ENCODE measurements at regions not wholly inside any gene's neighbourhood (a gene's known extent, or its start where the extent isn't known, plus 50 kb on each side); places are given as distances from the start of the nearest gene placed in this dataset.

DNA sequence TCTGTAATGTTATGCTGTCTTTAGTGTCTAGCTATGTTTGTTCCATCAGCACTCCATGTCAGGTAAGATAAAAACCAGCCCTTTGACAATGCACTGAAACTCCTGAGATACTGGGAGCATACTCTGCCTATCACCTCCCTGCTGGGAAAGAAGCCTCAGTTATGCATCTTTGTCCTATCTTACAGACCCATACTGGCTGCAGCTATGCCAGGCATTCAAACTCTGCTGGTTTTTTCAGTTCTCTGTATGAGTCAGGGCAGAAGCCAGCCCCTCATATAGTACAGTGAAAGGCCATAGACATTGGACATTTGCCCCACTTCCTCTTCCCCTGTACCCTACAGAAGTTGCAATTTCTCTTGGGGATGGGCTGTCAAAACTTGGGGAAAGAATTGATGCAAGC lies 181.1 kb upstream of the RGPD4 start:
- no peak for ATAC-seq (replicated peaks)
- H3K27me3 Mint-ChIP-seq = peaks cover 4% of the 10 kb centered on the region
- no peaks in the 10 kb centered on the region for H3K36me3 Mint-ChIP-seq (ENCODE audit: low read depth)
- H3K4me3 Mint-ChIP-seq = no peak overlapping the region
- H3K27ac Mint-ChIP-seq = no peak overlapping the region
- no peaks in the 10 kb centered on the region for H3K4me1 Mint-ChIP-seq
- H3K9me3 Mint-ChIP-seq = peaks cover 10% of the 10 kb centered on the region

- H3K4me1 Mint-ChIP-seq = no peaks in the 10 kb centered on the region
- H3K4me3 Mint-ChIP-seq = no peak overlapping the region
- no peaks in the 10 kb centered on the region for H3K36me3 Mint-ChIP-seq (ENCODE audit: low read depth)
- peaks cover 4% of the 10 kb centered on the region for H3K27me3 Mint-ChIP-seq
- peaks cover 9% of the 10 kb centered on the region for H3K9me3 Mint-ChIP-seq
- H3K27ac Mint-ChIP-seq = no peak overlapping the region
- ATAC-seq (replicated peaks) = no peak
Observed at GRCh38 chr2:107648781-107649404, 177.8 kb upstream of the RGPD4 start.

GRCh38 chr2:107657049-107657448 lies 169.6 kb upstream of the RGPD4 start:
- H3K27ac Mint-ChIP-seq = no peak overlapping the region
- ATAC-seq (replicated peaks) = no peak
- no peaks in the 10 kb centered on the region for H3K27me3 Mint-ChIP-seq
- H3K4me1 Mint-ChIP-seq = no peaks in the 10 kb centered on the region
- H3K4me3 Mint-ChIP-seq = no peak overlapping the region
- no peaks in the 10 kb centered on the region for H3K9me3 Mint-ChIP-seq
- no peaks in the 10 kb centered on the region for H3K36me3 Mint-ChIP-seq (ENCODE audit: low read depth)

- H3K4me3 Mint-ChIP-seq = no peak overlapping the region
- no peaks in the 10 kb centered on the region for H3K4me1 Mint-ChIP-seq
- no peaks in the 10 kb centered on the region for H3K36me3 Mint-ChIP-seq (ENCODE audit: low read depth)
- H3K9me3 Mint-ChIP-seq = no peaks in the 10 kb centered on the region
- no peak overlapping the region for H3K27ac Mint-ChIP-seq
- ATAC-seq (replicated peaks) = no peak
- H3K27me3 Mint-ChIP-seq = no peaks in the 10 kb centered on the region
Observed at GRCh38 chr2:107663632-107664031, 163.1 kb upstream of the RGPD4 start.

DNA sequence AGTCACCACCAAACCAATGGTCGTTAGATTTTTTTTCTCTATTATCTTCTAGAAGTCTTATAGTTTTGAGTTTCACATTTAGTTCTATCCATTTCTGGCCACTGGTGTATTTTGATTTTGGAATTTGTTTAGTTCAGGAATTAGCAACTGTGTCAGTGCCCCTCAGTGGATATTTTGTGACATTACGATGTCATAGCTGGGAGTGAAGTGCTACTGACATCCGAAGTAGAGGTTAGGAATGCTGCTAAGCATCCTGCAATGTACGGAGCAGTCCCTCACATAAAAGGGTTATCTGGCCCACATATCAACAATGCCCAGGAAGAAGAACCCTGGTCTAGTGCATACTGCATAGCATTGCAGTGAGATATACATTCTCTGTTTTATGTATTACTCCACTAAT lies 157.4 kb upstream of the RGPD4 start:
- no peaks in the 10 kb centered on the region for H3K36me3 Mint-ChIP-seq (ENCODE audit: low read depth)
- no peaks in the 10 kb centered on the region for H3K4me1 Mint-ChIP-seq
- ATAC-seq (replicated peaks) = no peak
- no peaks in the 10 kb centered on the region for H3K27me3 Mint-ChIP-seq
- no peak overlapping the region for H3K27ac Mint-ChIP-seq
- H3K9me3 Mint-ChIP-seq = peaks cover 12% of the 10 kb centered on the region
- H3K4me3 Mint-ChIP-seq = no peak overlapping the region

DNA sequence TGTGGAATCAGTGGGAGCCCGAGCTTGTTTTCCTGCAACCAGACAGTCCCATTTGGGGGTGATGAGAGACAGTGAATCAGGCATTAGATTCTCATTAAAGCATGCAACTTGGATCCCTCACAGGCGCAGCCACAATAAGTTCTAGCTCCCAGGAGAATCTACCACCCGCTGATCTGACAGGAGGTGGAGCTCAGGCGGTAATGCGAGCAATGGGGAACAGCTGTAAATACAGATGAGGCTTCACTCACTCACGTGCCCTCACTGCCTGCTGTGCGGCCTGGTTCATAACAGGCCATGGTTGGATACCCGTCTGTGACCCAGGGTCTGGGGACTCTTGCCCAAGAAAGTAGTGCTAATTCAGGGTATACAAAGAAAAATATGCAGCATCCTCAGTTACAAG lies 144.8 kb upstream of the RGPD4 start:
- peaks cover 4% of the 10 kb centered on the region for H3K9me3 Mint-ChIP-seq
- no peaks in the 10 kb centered on the region for H3K27me3 Mint-ChIP-seq
- H3K27ac Mint-ChIP-seq = no peak overlapping the region
- H3K4me1 Mint-ChIP-seq = no peaks in the 10 kb centered on the region
- no peak overlapping the region for H3K4me3 Mint-ChIP-seq
- H3K36me3 Mint-ChIP-seq (ENCODE audit: low read depth) = no peaks in the 10 kb centered on the region
- no peak for ATAC-seq (replicated peaks)

DNA sequence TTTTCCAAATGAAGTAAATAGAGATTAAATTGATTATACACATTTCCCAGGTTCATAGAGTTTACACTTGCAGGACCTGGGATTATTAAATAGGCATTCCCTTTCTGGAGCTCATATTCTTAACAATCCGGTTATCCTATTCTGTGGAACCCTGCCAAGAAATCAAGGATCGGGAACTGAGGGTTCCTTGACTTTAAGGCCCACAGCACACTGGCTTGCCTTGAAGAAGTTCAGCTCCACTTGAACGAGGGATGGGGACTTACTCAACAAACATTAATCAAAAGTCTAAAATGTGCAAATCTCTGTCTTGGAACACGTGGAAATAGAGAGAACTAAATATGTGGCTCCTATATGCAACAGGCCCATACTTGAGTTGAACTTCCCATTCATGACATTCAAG lies 142.3 kb upstream of the RGPD4 start:
- no peak for ATAC-seq (replicated peaks)
- H3K4me3 Mint-ChIP-seq = no peak overlapping the region
- peaks cover 4% of the 10 kb centered on the region for H3K9me3 Mint-ChIP-seq
- H3K27me3 Mint-ChIP-seq = no peaks in the 10 kb centered on the region
- H3K27ac Mint-ChIP-seq = no peak overlapping the region
- H3K4me1 Mint-ChIP-seq = no peaks in the 10 kb centered on the region
- no peaks in the 10 kb centered on the region for H3K36me3 Mint-ChIP-seq (ENCODE audit: low read depth)

DNA sequence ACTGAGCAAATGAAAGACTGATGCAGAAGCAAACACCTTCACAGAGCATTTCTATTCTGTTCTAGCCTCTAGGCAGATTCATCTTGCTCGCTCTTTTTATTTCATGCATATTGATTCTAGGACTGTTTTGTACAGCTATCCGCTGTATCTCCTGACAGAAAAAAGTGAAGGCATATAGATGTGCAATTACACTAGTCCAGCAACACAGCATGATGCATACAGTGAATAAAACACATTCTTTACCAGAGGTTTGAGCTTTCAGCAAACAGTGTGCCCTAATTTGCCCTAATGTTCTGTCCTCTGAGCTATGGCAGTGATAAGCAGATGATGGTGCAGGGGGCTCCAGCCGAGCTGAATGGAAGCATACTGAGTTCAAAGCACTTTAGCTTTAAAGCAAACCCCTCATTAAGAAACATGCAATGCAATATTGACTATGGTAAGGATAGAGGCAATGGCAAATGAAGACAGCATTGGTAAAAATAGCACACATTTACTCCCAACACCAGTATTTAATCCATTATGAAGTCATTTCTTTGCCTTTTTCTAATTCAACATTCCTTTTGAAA lies 141.2 kb upstream of the RGPD4 start:
- no peak overlapping the region for H3K4me3 Mint-ChIP-seq
- no peak overlapping the region for H3K27ac Mint-ChIP-seq
- peaks cover 4% of the 10 kb centered on the region for H3K9me3 Mint-ChIP-seq
- no peaks in the 10 kb centered on the region for H3K36me3 Mint-ChIP-seq (ENCODE audit: low read depth)
- ATAC-seq (replicated peaks) = no peak
- H3K4me1 Mint-ChIP-seq = no peaks in the 10 kb centered on the region
- H3K27me3 Mint-ChIP-seq = no peaks in the 10 kb centered on the region

DNA sequence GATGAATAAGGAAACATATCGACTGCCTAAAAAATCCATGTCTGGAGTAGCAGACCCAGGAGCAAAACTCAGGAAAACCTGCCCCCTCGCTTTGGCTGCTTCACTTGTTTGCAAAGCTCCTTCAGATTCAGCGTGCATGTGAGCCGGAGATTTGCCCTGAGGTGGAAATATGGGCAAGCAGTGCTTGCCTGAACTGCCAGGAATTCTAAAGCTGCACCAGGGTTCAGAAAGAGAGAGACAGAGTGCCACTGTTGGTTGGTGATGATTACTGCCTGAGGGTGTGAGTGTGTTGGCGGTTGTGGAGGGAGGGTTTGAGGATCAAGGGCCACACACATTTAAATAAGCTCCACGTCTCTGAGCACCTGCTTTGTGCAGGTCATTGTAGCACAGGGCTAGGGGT lies 139.6 kb upstream of the RGPD4 start:
- Mint-ChIP-seq H3K27ac (no peak overlapping the region), H3K27me3 (no peaks in the 10 kb centered on the region), H3K4me3 (no peak overlapping the region), H3K4me1 (no peaks in the 10 kb centered on the region), H3K9me3 (peaks cover 4% of the 10 kb centered on the region), H3K36me3 (ENCODE audit: low read depth) (no peaks in the 10 kb centered on the region)
- ATAC-seq (replicated peaks) = no peak

DNA sequence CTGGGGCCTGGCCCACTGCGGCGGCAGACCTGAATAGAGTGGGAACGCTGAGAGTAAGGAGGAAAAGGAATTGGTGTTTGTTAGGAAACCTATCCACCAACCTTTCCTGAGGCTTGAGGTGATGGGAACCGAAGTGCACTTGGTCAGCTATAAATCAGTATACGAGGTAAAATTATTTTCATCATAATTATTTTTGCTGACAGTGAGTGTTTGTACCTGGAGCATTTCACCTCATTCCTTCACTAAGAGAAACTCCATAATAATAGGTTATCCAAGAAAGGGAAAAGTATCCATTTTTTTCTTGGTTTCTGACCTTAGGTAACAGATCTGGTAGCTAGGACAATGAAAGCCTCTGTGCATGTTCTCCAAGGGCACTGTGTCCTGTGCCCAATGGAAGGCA lies 138.6 kb upstream of the RGPD4 start:
- no peaks in the 10 kb centered on the region for H3K27me3 Mint-ChIP-seq

GRCh38 chr2:107693604-107694003 lies 133.1 kb upstream of the RGPD4 start:
- Mint-ChIP-seq H3K27me3 (no peaks in the 10 kb centered on the region), H3K36me3 (ENCODE audit: low read depth) (no peaks in the 10 kb centered on the region), H3K9me3 (no peaks in the 10 kb centered on the region), H3K4me1 (no peaks in the 10 kb centered on the region), H3K27ac (no peak overlapping the region), H3K4me3 (no peak overlapping the region)
- ATAC-seq (replicated peaks) = no peak

More for the DNA sequence above, 138.6 kb upstream of the RGPD4 start:
- no peak overlapping the region for H3K27ac Mint-ChIP-seq
- H3K9me3 Mint-ChIP-seq = peaks cover 2% of the 10 kb centered on the region
- no peak overlapping the region for H3K4me3 Mint-ChIP-seq
- no peaks in the 10 kb centered on the region for H3K36me3 Mint-ChIP-seq (ENCODE audit: low read depth)
- no peak for ATAC-seq (replicated peaks)
- no peaks in the 10 kb centered on the region for H3K4me1 Mint-ChIP-seq

DNA sequence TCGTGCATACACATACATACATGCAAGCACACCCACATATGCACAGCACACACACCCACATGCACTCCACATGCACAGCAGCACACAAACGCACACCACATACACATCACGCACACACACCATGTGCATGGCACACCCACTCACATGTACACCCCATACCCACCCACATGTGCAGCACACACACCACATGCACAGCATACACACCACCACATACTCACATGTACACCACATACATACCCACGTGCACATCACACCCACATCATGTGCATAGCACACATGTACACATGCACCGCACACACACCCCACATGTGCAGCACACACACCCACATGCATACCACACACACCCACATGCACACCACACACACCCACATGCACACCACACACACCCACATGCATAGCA lies 132.0 kb upstream of the RGPD4 start:
- no peak for ATAC-seq (replicated peaks)

GRCh38 chr2:107697385-107697784 lies 129.3 kb upstream of the RGPD4 start:
- Mint-ChIP-seq H3K9me3 (no peaks in the 10 kb centered on the region), H3K27ac (no peak overlapping the region)
- no peak for ATAC-seq (replicated peaks)

More for the DNA sequence above, 132.0 kb upstream of the RGPD4 start:
- Mint-ChIP-seq H3K4me1 (no peaks in the 10 kb centered on the region), H3K9me3 (no peaks in the 10 kb centered on the region), H3K27me3 (no peaks in the 10 kb centered on the region), H3K27ac (no peak overlapping the region), H3K4me3 (no peak overlapping the region), H3K36me3 (ENCODE audit: low read depth) (no peaks in the 10 kb centered on the region)

DNA sequence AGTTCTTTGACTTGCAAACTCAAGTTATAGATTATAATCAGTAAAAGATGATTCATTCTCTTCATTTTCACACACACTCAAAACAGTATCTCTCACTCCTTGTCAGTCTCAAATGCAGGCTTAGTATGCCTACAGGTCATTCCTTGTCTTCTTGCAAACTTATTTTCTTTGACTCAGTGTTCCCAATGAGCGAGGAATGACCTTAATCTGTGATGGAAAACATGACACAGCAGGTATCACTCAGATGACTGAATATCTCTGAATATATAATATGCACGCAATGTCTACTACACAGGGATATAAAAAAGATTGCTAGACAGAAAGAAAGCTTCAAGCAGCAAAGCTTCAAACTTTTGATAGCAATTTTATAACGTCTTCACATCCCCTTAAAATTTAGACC lies 127.8 kb upstream of the RGPD4 start:
- H3K27me3 Mint-ChIP-seq = no peaks in the 10 kb centered on the region
- no peak overlapping the region for H3K27ac Mint-ChIP-seq
- H3K4me3 Mint-ChIP-seq = no peak overlapping the region
- no peaks in the 10 kb centered on the region for H3K9me3 Mint-ChIP-seq
- H3K4me1 Mint-ChIP-seq = no peaks in the 10 kb centered on the region
- no peaks in the 10 kb centered on the region for H3K36me3 Mint-ChIP-seq (ENCODE audit: low read depth)
- peak; percentile 9 for ATAC-seq (replicated peaks)

More at GRCh38 chr2:107697385-107697784, 129.3 kb upstream of the RGPD4 start:
- no peaks in the 10 kb centered on the region for H3K27me3 Mint-ChIP-seq
- H3K4me1 Mint-ChIP-seq = no peaks in the 10 kb centered on the region
- no peaks in the 10 kb centered on the region for H3K36me3 Mint-ChIP-seq (ENCODE audit: low read depth)
- H3K4me3 Mint-ChIP-seq = no peak overlapping the region

GRCh38 chr2:107700073-107700472 lies 126.6 kb upstream of the RGPD4 start:
- Mint-ChIP-seq H3K36me3 (ENCODE audit: low read depth) (no peaks in the 10 kb centered on the region), H3K4me3 (no peak overlapping the region), H3K27me3 (no peaks in the 10 kb centered on the region)

GRCh38 chr2:107711941-107712340 lies 114.8 kb upstream of the RGPD4 start:
- Mint-ChIP-seq H3K9me3 (peaks cover 3% of the 10 kb centered on the region), H3K4me1 (peaks cover 10% of the 10 kb centered on the region), H3K27ac (no peak overlapping the region), H3K36me3 (ENCODE audit: low read depth) (no peaks in the 10 kb centered on the region), H3K27me3 (no peaks in the 10 kb centered on the region), H3K4me3 (no peak overlapping the region)
- no peak for ATAC-seq (replicated peaks)

More at GRCh38 chr2:107700073-107700472, 126.6 kb upstream of the RGPD4 start:
- H3K4me1 Mint-ChIP-seq = no peaks in the 10 kb centered on the region
- ATAC-seq (replicated peaks) = no peak
- no peaks in the 10 kb centered on the region for H3K9me3 Mint-ChIP-seq
- no peak overlapping the region for H3K27ac Mint-ChIP-seq
